Right renal pelvis (tissue), 4 donors: ENCODE measurements at regions not wholly inside any gene's neighbourhood (a gene's known extent, or its start where the extent isn't known, plus 50 kb on each side); places are given as distances from the start of the nearest gene placed in this dataset.

ENCODE experiments used
- DNase-seq, 4 donors: peaks; one replicate each; pipeline ENCODE4 v3.0.0-alpha.2; 2013; ENCODE audit warnings: low read depth in 4 of 4, low spot score in 3 of 4, missing footprints in 1 of 4

GRCh38 chr16:7990626-7991260 is 599.6 kb downstream of the TMEM114 start:
- no peak for DNase-seq

GRCh38 chr16:7983676-7984075 is 606.6 kb downstream of the TMEM114 start:
- peak in 1 of 4 donors; percentile 33 for DNase-seq

GRCh38 chr16:7980133-7980483 is 610.2 kb downstream of the TMEM114 start:
- no peak for DNase-seq

GRCh38 chr16:7979448-7980132 is 610.7 kb downstream of the TMEM114 start:
- no peak for DNase-seq

- DNase-seq: no peak
Observed at GRCh38 chr16:7976563-7976962, 613.7 kb downstream of the TMEM114 start.

GRCh38 chr16:7976125-7976524 is 614.2 kb downstream of the TMEM114 start:
- DNase-seq: no peak

GRCh38 chr16:7967996-7968509 is 622.3 kb downstream of the TMEM114 start:
- DNase-seq: no peak

- DNase-seq: no peak
Observed at GRCh38 chr16:7964744-7965143, 625.6 kb downstream of the TMEM114 start.

GRCh38 chr16:7964167-7964566 is 626.1 kb downstream of the TMEM114 start:
- no peak for DNase-seq

- no peak for DNase-seq
Observed at GRCh38 chr16:7962091-7962879, 628.0 kb downstream of the TMEM114 start.

GRCh38 chr16:7957151-7957550 is 624.5 kb downstream of the RBFOX1 start:
- DNase-seq: no peak

- DNase-seq: no peak
Observed at GRCh38 chr16:7953360-7953759, 620.7 kb downstream of the RBFOX1 start.

- DNase-seq: no peak
Observed at GRCh38 chr16:7946142-7946541, 613.5 kb downstream of the RBFOX1 start.

- DNase-seq: peak in 1 of 4 donors; percentile 4
Observed at GRCh38 chr16:7938175-7938574, 605.5 kb downstream of the RBFOX1 start.

GRCh38 chr16:7921345-7921744 is 588.7 kb downstream of the RBFOX1 start:
- no peak for DNase-seq

- DNase-seq: no peak
Observed at GRCh38 chr16:7919782-7920181, 587.1 kb downstream of the RBFOX1 start.

GRCh38 chr16:7914748-7915147 is 582.1 kb downstream of the RBFOX1 start:
- DNase-seq: no peak

- DNase-seq: no peak
Observed at GRCh38 chr16:7912132-7912531, 579.5 kb downstream of the RBFOX1 start.

- DNase-seq: no peak
Observed at GRCh38 chr16:7910116-7910515, 577.5 kb downstream of the RBFOX1 start.

- no peak for DNase-seq
Observed at GRCh38 chr16:7888411-7888810, 555.8 kb downstream of the RBFOX1 start.

- DNase-seq: no peak
Observed at GRCh38 chr16:7887316-7887715, 554.7 kb downstream of the RBFOX1 start.

GRCh38 chr16:7871979-7872378 is 539.3 kb downstream of the RBFOX1 start:
- DNase-seq: no peak
